GM12878 (cell line): ENCODE measurements at regions not wholly inside any gene's neighbourhood (a gene's known extent, or its start where the extent isn't known, plus 50 kb on each side); places are given as distances from the start of the nearest gene placed in this dataset.
"Not testable (repeated sequence)": the region's sequence is repeated elsewhere in the genome, so short reads cannot be mapped to it uniquely, and the experiment has no call there.

Experiments used
- ATAC-seq: fragments of 200-7000 bp; cut with Tn5 transposase; 3 replicates; pipeline ENCODE4 v1.9.1; 2020; ENCODE audit warnings: mild to moderate bottlenecking, moderate library complexity
- BruUV-seq: library from RNA; stranded (reverse); fragments of 400-500 nt; replicated peaks from 2 replicates; lab custom pipeline; 2021; lab: Mats Ljungman, UMichigan
- CTCF ChIA-PET: fragments of 300-600 bp; sonication (Branson Sonifier 250); formaldehyde crosslinking; extraction: SDS; loops from one replicate; lab custom pipeline; 2021; ENCODE audit warnings: inconsistent platforms; lab: Yijun Ruan, JAX
- POLR2A ChIA-PET: fragments of 350-600 bp; formaldehyde crosslinking; extraction: SDS; loops from one replicate; lab custom pipeline; 2021; ENCODE audit warnings: inconsistent platforms; lab: Charles Lee
- RAD21 ChIA-PET: fragments of 300-600 bp; sonication (Branson Sonifier 250); formaldehyde crosslinking; loops from one replicate; lab custom pipeline; 2023; ENCODE audit warnings: antibody characterized with exemption; ENCODE audit not compliant: unreplicated experiment; lab: Charles Lee
- SMC1A ChIA-PET: fragments of 300-600 bp; sonication (Branson Sonifier 250); formaldehyde crosslinking; loops from one replicate; lab custom pipeline; 2023; ENCODE audit not compliant: unreplicated experiment, uncharacterized antibody; lab: Charles Lee
- DNase-seq: peaks from one replicate; pipeline ENCODE4 v3.0.0-alpha.2; 2011; ENCODE audit warnings: low read depth, low spot score
- FAIRE-seq: peaks from 3 replicates; lab custom pipeline; 2011; peaks lifted over from hg19 to GRCh38; lab: Jason Lieb, UNC
- H2AFZ ChIP-seq: 2 replicates; pipeline ENCODE4 v1.6.0; 2011; ENCODE audit warnings: low read depth, low read length, control low read depth; ENCODE audit not compliant: control insufficient read depth
- H3K27ac ChIP-seq: 2 replicates; pipeline ENCODE4 v1.5.1; 2011; ENCODE audit warnings: control low read depth; ENCODE audit not compliant: control insufficient read depth, insufficient read depth
- H3K27me3 ChIP-seq, 2 experiments: replicated peaks in 1 of 2; 2 replicates each; pipeline versions ENCODE4 v1.6.0 to v1.6.1; 2011; ENCODE audit warnings: low read length in 1 of 2; ENCODE audit not compliant: control insufficient read depth in 2 of 2, insufficient read depth in 2 of 2
- H3K36me3 ChIP-seq, 2 experiments: 2 replicates each; pipeline ENCODE4 v1.5.1; 2011; ENCODE audit warnings: low read length in 1 of 2; ENCODE audit not compliant: control insufficient read depth in 2 of 2, insufficient read depth in 2 of 2
- H3K4me1 ChIP-seq: 2 replicates; pipeline ENCODE4 v1.6.1; 2011; ENCODE audit warnings: mild to moderate bottlenecking, low read length, moderate library complexity, mixed read lengths; ENCODE audit not compliant: control insufficient read depth, insufficient read depth
- H3K4me2 ChIP-seq: 2 replicates; pipeline ENCODE4 v1.6.0; 2011; ENCODE audit warnings: control low read depth; ENCODE audit not compliant: control insufficient read depth, insufficient read depth
- H3K4me3 ChIP-seq: fragments of 200-600 bp; sonication (generic); 2 replicates; pipeline ENCODE4 v1.5.1; 2016
- H3K79me2 ChIP-seq: 2 replicates; pipeline ENCODE4 v1.6.0; 2011; ENCODE audit warnings: low read length; ENCODE audit not compliant: control insufficient read depth, insufficient read depth
- H3K9ac ChIP-seq: 2 replicates; pipeline ENCODE4 v1.8.0; 2011; ENCODE audit warnings: low read length, control low read depth, mixed read lengths; ENCODE audit not compliant: control insufficient read depth, insufficient read depth
- H3K9me3 ChIP-seq: replicated peaks from 3 replicates; pipeline ENCODE4 v1.5.1; 2011; ENCODE audit warnings: mild to moderate bottlenecking, low read length; ENCODE audit not compliant: control insufficient read depth, insufficient read depth
- H4K20me1 ChIP-seq: 2 replicates; pipeline ENCODE4 v1.6.0; 2011; ENCODE audit not compliant: control insufficient read depth, insufficient read depth
- FOXK2 ChIP-seq: fragments of 450-650 bp; IDR thresholded peaks from 2 replicates; pipeline ENCODE4 v1.6.1; 2017; ENCODE audit warnings: mild to moderate bottlenecking, moderate library complexity
- WGBS: methylation state at CpG from one replicate; pipeline ENCODE4 v1.1.6; 2016; ENCODE audit warnings: low lambda C conversion rate; ENCODE audit not compliant: insufficient replicate concordance, insufficient coverage; ENCODE audit errors: missing lambda C conversion rate; 5-methylcytosine and 5-hydroxymethylcytosine counted together
- in situ Hi-C: fragments of 300-500 bp; cut with MboI; formaldehyde crosslinking; loops from 9 replicates; pipeline ENCODE4 v1.14.3; 2018; ENCODE audit warnings: mixed read lengths
- intact Hi-C: fragments of 100-400 bp; cut with micrococcal nuclease; formaldehyde crosslinking; loops from one replicate; pipeline ENCODE4 v1.14.2; 2022; ENCODE audit not compliant: unreplicated experiment
- TF ChIP-seq, protein P1 (sequence below): fragments of 450-650 bp; IDR thresholded peaks from 2 replicates; pipeline ENCODE4 v1.6.1; 2017; ENCODE audit warnings: mild to moderate bottlenecking, moderate library complexity

DNA sequence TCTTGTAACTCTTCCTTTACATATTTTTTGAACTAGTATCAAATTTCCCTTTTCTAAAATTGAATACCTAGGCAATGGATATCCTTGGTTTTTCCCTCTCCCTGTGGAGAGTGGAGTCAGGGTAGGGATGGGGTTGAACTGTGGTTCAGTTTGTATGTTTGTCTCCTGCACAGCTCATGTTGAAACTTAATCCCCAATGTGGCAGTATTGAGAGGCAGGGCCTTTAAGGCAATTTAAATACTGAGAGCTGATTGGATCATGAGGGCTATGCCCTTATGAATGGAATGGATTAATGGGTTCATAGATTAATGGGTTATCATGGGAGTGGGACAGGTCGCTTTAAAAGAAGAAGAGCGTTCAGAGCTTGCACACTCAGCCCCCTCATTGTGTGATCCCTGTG, 127.2 kb upstream of the RGS6 start (continued):
- TF ChIP-seq, protein P1, sequence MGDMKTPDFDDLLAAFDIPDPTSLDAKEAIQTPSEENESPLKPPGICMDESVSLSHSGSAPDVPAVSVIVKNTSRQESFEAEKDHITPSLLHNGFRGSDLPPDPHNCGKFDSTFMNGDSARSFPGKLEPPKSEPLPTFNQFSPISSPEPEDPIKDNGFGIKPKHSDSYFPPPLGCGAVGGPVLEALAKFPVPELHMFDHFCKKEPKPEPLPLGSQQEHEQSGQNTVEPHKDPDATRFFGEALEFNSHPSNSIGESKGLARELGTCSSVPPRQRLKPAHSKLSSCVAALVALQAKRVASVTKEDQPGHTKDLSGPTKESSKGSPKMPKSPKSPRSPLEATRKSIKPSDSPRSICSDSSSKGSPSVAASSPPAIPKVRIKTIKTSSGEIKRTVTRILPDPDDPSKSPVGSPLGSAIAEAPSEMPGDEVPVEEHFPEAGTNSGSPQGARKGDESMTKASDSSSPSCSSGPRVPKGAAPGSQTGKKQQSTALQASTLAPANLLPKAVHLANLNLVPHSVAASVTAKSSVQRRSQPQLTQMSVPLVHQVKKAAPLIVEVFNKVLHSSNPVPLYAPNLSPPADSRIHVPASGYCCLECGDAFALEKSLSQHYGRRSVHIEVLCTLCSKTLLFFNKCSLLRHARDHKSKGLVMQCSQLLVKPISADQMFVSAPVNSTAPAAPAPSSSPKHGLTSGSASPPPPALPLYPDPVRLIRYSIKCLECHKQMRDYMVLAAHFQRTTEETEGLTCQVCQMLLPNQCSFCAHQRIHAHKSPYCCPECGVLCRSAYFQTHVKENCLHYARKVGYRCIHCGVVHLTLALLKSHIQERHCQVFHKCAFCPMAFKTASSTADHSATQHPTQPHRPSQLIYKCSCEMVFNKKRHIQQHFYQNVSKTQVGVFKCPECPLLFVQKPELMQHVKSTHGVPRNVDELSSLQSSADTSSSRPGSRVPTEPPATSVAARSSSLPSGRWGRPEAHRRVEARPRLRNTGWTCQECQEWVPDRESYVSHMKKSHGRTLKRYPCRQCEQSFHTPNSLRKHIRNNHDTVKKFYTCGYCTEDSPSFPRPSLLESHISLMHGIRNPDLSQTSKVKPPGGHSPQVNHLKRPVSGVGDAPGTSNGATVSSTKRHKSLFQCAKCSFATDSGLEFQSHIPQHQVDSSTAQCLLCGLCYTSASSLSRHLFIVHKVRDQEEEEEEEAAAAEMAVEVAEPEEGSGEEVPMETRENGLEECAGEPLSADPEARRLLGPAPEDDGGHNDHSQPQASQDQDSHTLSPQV: no peak
- no peak for TF ChIP-seq FOXK2

GRCh38 chr14:71807049-71807448, 125.2 kb upstream of the RGS6 start:
- DNase-seq, H3K27me3 ChIP-seq, H3K4me3 ChIP-seq, POLR2A ChIA-PET, BruUV-seq, FAIRE-seq, H3K79me2 ChIP-seq, ATAC-seq, H3K4me2 ChIP-seq, H3K36me3 ChIP-seq, intact Hi-C loops, in situ Hi-C loops, H3K4me1 ChIP-seq, SMC1A ChIA-PET, H4K20me1 ChIP-seq, H3K27ac ChIP-seq, H2AFZ ChIP-seq, RAD21 ChIA-PET, H3K9me3 ChIP-seq, H3K9ac ChIP-seq: not testable (repeated sequence)
- CTCF ChIA-PET: interaction anchor here (1.0 kb wide), 1 partner anchor 10 kb away, joined by 4 read pairs; no protein-coding TSS in a partner anchor
- 7% methylated on average over 4 of the region's 4 CpGs for WGBS

GRCh38 chr14:71810800-71811199, 121.4 kb upstream of the RGS6 start:
- H3K4me3 ChIP-seq, FAIRE-seq, H3K4me2 ChIP-seq, DNase-seq, CTCF ChIA-PET, RAD21 ChIA-PET, SMC1A ChIA-PET, POLR2A ChIA-PET, H2AFZ ChIP-seq, H3K79me2 ChIP-seq, H3K9ac ChIP-seq, BruUV-seq, H3K27me3 ChIP-seq, H3K36me3 ChIP-seq, H3K9me3 ChIP-seq, H3K27ac ChIP-seq, ATAC-seq, H3K4me1 ChIP-seq, in situ Hi-C loops, intact Hi-C loops, H4K20me1 ChIP-seq: not testable (repeated sequence)
- WGBS: 57% methylated on average over 4 of the region's 4 CpGs
